HG03469 (cell line): ENCODE measurements at regions not wholly inside any gene's neighbourhood (a gene's known extent, or its start where the extent isn't known, plus 50 kb on each side); places are given as distances from the start of the nearest gene placed in this dataset.
"Not testable (repeated sequence)": the region's sequence is repeated elsewhere in the genome, so short reads cannot be mapped to it uniquely, and the experiment has no call there.

ENCODE experiments used
- ATAC-seq: cut with Tn5 transposase; IDR thresholded peaks from one replicate; pipeline ENCODE4 v1.9.1; 2021; ENCODE audit warnings: mild to moderate bottlenecking, moderate library complexity, moderate number of reproducible peaks; ENCODE audit not compliant: unreplicated experiment

- ATAC-seq: no peak
These were observed 410.3 kb upstream of the PPP1R2C start for GRCh38 chrX:43188296-43188695.

- ATAC-seq: no peak
These were observed 433.6 kb upstream of the PPP1R2C start for GRCh38 chrX:43211570-43211969.

GRCh38 chrX:43218198-43218597 is 437.9 kb upstream of the MAOA start:
- no peak for ATAC-seq

GRCh38 chrX:43224496-43224895 is 431.6 kb upstream of the MAOA start:
- no peak for ATAC-seq

- ATAC-seq: no peak
These were observed 430.3 kb upstream of the MAOA start for GRCh38 chrX:43225626-43226328.

- no peak for ATAC-seq
These were observed 417.6 kb upstream of the MAOA start for GRCh38 chrX:43238461-43238945.

GRCh38 chrX:43239356-43239755 is 416.7 kb upstream of the MAOA start:
- no peak for ATAC-seq

- no peak for ATAC-seq
These were observed 400.5 kb upstream of the MAOA start for GRCh38 chrX:43255596-43255995.

GRCh38 chrX:43266487-43266886 is 389.6 kb upstream of the MAOA start:
- no peak for ATAC-seq

GRCh38 chrX:43267652-43268051 is 388.4 kb upstream of the MAOA start:
- no peak for ATAC-seq

- ATAC-seq: no peak
These were observed 386.9 kb upstream of the MAOA start for GRCh38 chrX:43269201-43269600.

- no peak for ATAC-seq
These were observed 378.2 kb upstream of the MAOA start for GRCh38 chrX:43277879-43278278.

- ATAC-seq: no peak
These were observed 377.7 kb upstream of the MAOA start for GRCh38 chrX:43278440-43278839.

- ATAC-seq: no peak
These were observed 376.7 kb upstream of the MAOA start for GRCh38 chrX:43279341-43279808.

- no peak for ATAC-seq
These were observed 372.9 kb upstream of the MAOA start for GRCh38 chrX:43283187-43283586.

- ATAC-seq: not testable (repeated sequence)
These were observed 344.5 kb upstream of the MAOA start for GRCh38 chrX:43311625-43312024.

- ATAC-seq: no peak
These were observed 343.1 kb upstream of the MAOA start for GRCh38 chrX:43313035-43313434.

- no peak for ATAC-seq
These were observed 341.6 kb upstream of the MAOA start for GRCh38 chrX:43314525-43314924.

GRCh38 chrX:43315622-43316021 is 340.5 kb upstream of the MAOA start:
- no peak for ATAC-seq

- no peak for ATAC-seq
These were observed 340.0 kb upstream of the MAOA start for GRCh38 chrX:43316146-43316545.

GRCh38 chrX:43317378-43317777 is 338.7 kb upstream of the MAOA start:
- no peak for ATAC-seq

GRCh38 chrX:43328358-43328946 is 327.6 kb upstream of the MAOA start:
- ATAC-seq: no peak
